Endothelial cell of umbilical vein (primary cell): ENCODE measurements at regions not wholly inside any gene's neighbourhood (a gene's known extent, or its start where the extent isn't known, plus 50 kb on each side); places are given as distances from the start of the nearest gene placed in this dataset.

Experiments used
- BruUV-seq: library from RNA; stranded (reverse); fragments of 400-500 nt; replicated peaks from 2 replicates; lab custom pipeline; 2021; lab: Mats Ljungman, UMichigan
- CTCF ChIA-PET: fragments of 300-600, 350-600 bp; sonication (Branson Sonifier 250); formaldehyde crosslinking; loops from one replicate; lab custom pipeline; 2021; ENCODE audit warnings: antibody characterized with exemption, inconsistent platforms; lab: Charles Lee
- POLR2A ChIA-PET: fragments of 300-600, 350-600 bp; sonication (Branson Sonifier 250); formaldehyde crosslinking; loops from one replicate; lab custom pipeline; 2021; ENCODE audit warnings: antibody characterized with exemption, inconsistent platforms; lab: Charles Lee
- DNase-seq: peaks from one replicate; pipeline ENCODE4 v3.0.0-alpha.2; 2011; ENCODE audit warnings: low read depth, low spot score
- FAIRE-seq: peaks from 2 replicates; lab custom pipeline; 2011; peaks lifted over from hg19 to GRCh38; lab: Jason Lieb, UNC
- H2AFZ ChIP-seq: 2 replicates; pipeline ENCODE4 v1.6.0; 2012; ENCODE audit warnings: low read depth, low read length, control low read depth, inconsistent platforms
- H3K27ac ChIP-seq: 2 replicates; pipeline ENCODE4 v1.5.1; 2011; ENCODE audit warnings: low read depth, mild to moderate bottlenecking, control low read depth, low read length, moderate library complexity; ENCODE audit not compliant: insufficient read depth
- H3K27me3 ChIP-seq, 2 experiments: 2 replicates each; pipeline versions ENCODE4 v1.6.0 to v1.6.1; 2011; ENCODE audit warnings: low read length in 2 of 2, mixed read lengths in 1 of 2; ENCODE audit not compliant: control insufficient read depth in 2 of 2, insufficient read depth in 2 of 2
- H3K36me3 ChIP-seq, 2 experiments: 2 replicates in 1 of 2; 3 replicates in 1 of 2; pipeline ENCODE4 v1.5.1; 2011; ENCODE audit warnings: low read length in 2 of 2, mild to moderate bottlenecking in 1 of 2, moderate library complexity in 1 of 2; ENCODE audit not compliant: control insufficient read depth in 2 of 2, insufficient read depth in 2 of 2; ENCODE audit errors: extremely low read depth in 1 of 2
- H3K4me1 ChIP-seq: 3 replicates; pipeline ENCODE4 v1.5.1; 2011; ENCODE audit warnings: mild to moderate bottlenecking, low read length; ENCODE audit not compliant: control insufficient read depth, insufficient read depth; ENCODE audit errors: extremely low read depth
- H3K4me2 ChIP-seq: 2 replicates; pipeline ENCODE4 v1.6.1; 2011; ENCODE audit warnings: low read length, control low read depth, mixed read lengths; ENCODE audit not compliant: insufficient read depth
- H3K4me3 ChIP-seq, 3 experiments: fragments of 200-600 bp in 1 of 3; sonication (generic), shearing (Covaris generic) in 1 of 3; replicated peaks in 1 of 3; 2 replicates each; pipeline ENCODE4 v1.5.1; 2011 to 2016; ENCODE audit warnings: control low read depth in 3 of 3, low read length in 3 of 3, mild to moderate bottlenecking in 2 of 3, inconsistent platforms in 1 of 3, low read depth in 1 of 3, moderate library complexity in 1 of 3; ENCODE audit not compliant: insufficient read depth in 1 of 3
- H3K79me2 ChIP-seq: 2 replicates; pipeline ENCODE4 v1.6.0; 2012; ENCODE audit warnings: low read length, inconsistent platforms; ENCODE audit not compliant: control insufficient read depth, insufficient read depth
- H3K9ac ChIP-seq: replicated peaks from 2 replicates; pipeline ENCODE3; 2011; ENCODE audit warnings: low read length, control low read depth; ENCODE audit not compliant: insufficient read depth; ENCODE audit errors: extremely low read depth
- H3K9me1 ChIP-seq: replicated peaks from 3 replicates; pipeline ENCODE4 v1.6.0; 2011; ENCODE audit warnings: mild to moderate bottlenecking, low read length; ENCODE audit not compliant: control insufficient read depth, insufficient read depth; ENCODE audit errors: extremely low read depth
- H3K9me3 ChIP-seq: replicated peaks from 2 replicates; pipeline ENCODE4 v1.5.1; 2012; ENCODE audit warnings: low read length, inconsistent platforms; ENCODE audit not compliant: control insufficient read depth, insufficient read depth
- H4K20me1 ChIP-seq: replicated peaks from 2 replicates; pipeline ENCODE3; 2011; ENCODE audit warnings: mild to moderate bottlenecking, low read length; ENCODE audit not compliant: control insufficient read depth, insufficient read depth; ENCODE audit errors: extremely low read depth
- EZH2 ChIP-seq: IDR thresholded peaks from 2 replicates; pipeline ENCODE4 v1.6.1; 2012; ENCODE audit warnings: borderline replicate concordance, low read depth, mild to moderate bottlenecking, moderate library complexity, low read length, inconsistent platforms; ENCODE audit not compliant: severe bottlenecking
- FOS ChIP-seq: IDR thresholded peaks from 2 replicates; pipeline ENCODE4 v1.6.1; 2011; ENCODE audit warnings: mild to moderate bottlenecking, low read length, moderate library complexity, borderline replicate concordance; ENCODE audit not compliant: insufficient read depth
- GATA2 ChIP-seq: IDR thresholded peaks from 2 replicates; pipeline ENCODE4 v1.7.0; 2011; ENCODE audit warnings: low read depth, mild to moderate bottlenecking, moderate library complexity, mixed read lengths, low read length; ENCODE audit not compliant: insufficient read length, insufficient read depth
- JUN ChIP-seq: IDR thresholded peaks from 2 replicates; pipeline ENCODE4 v1.6.1; 2011; ENCODE audit warnings: borderline replicate concordance, low read depth; ENCODE audit not compliant: insufficient read length, insufficient read depth
- MYC ChIP-seq: IDR thresholded peaks from one replicate; pipeline ENCODE4 v1.6.1; 2011; ENCODE audit warnings: mild to moderate bottlenecking, low read depth, low read length
- POLR2AphosphoS5 ChIP-seq: IDR thresholded peaks from 2 replicates; pipeline ENCODE4 v1.6.1; 2012; ENCODE audit warnings: low read depth, mild to moderate bottlenecking, control low read depth, low read length, moderate library complexity; ENCODE audit not compliant: insufficient read depth
- dilution Hi-C: fragments of 300-500 bp; cut with MboI; formaldehyde crosslinking; loops from one replicate; pipeline ENCODE4 v1.15.0; 2019; ENCODE audit warnings: low sequenced_read_pairs; ENCODE audit not compliant: extremely low pct_ligation_motif_present
- intact Hi-C: fragments of 100-400 bp; cut with micrococcal nuclease; formaldehyde crosslinking; loops from one replicate; pipeline ENCODE4 v1.10.0; 2022
- TF ChIP-seq, protein P1 (sequence below), 2 donors: IDR thresholded peaks; 1 replicate in 1 of 2; 2 replicates in 1 of 2; pipeline ENCODE4 v1.5.1; 2011; ENCODE audit warnings: low read length in 2 of 2, mild to moderate bottlenecking in 2 of 2, moderate library complexity in 2 of 2, control low read depth in 1 of 2, inconsistent platforms in 1 of 2, low read depth in 1 of 2; ENCODE audit not compliant: insufficient read depth in 1 of 2; ENCODE audit errors: extremely low read depth in 1 of 2

DNA sequence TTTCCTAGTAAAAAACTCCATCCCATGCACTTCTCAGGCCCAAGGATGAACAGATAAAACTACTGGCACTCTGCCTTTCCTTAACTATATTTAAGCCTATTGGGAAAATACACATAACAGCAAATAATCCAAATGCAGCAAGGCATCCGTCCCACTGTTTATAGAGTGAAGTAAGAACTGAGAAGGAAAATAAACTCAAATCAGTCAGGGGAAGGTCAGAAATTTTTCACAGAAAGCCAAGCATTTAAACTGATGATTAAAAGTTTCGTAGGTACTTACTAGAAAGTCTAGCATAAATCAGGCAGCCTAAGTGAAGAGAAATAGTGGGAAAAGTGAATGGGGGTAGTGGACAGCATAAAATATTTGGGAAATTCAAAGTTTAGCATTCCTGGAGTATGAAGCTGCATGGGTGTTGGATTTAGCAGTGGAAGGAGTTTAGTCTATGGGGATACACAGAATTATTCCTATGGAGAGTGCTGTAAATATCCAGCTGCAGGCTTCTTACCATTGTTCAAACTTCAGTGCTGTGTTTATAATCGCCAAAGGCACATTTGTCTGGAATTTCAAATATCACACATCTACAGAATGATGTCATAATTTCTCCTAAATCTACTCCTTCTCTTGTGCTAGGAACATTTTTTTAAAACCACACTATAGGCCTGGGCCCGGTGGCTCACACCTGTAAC is 1131.0 kb upstream of the GOT2 start:
- Histone ChIP-seq H3K9me3 (no peaks in the 10 kb centered on the region), H3K79me2 (no peaks in the 10 kb centered on the region), H3K4me1 (no peaks in the 10 kb centered on the region), H3K9me1 (no peaks in the 10 kb centered on the region), H2AFZ (no peak overlapping the region), H3K9ac (no peak overlapping the region), H3K4me2 (no peak overlapping the region), H3K27ac (no peak overlapping the region), H3K36me3 (no peaks in the 10 kb centered on the region), H3K4me3 (no peak overlapping the region), H3K27me3 (no peaks in the 10 kb centered on the region), H4K20me1 (no peaks in the 10 kb centered on the region)
- DNase-seq (no peak), FAIRE-seq (no peak)
- TF ChIP-seq EZH2 (no peak), POLR2AphosphoS5 (no peak), FOS (no peak), GATA2 (no peak)
- no TSS peak for BruUV-seq
- ChIA-PET CTCF (no interaction called here), POLR2A (no interaction called here)
- intact Hi-C loops, result no loop called here
- dilution Hi-C loops, result no loop called here

DNA sequence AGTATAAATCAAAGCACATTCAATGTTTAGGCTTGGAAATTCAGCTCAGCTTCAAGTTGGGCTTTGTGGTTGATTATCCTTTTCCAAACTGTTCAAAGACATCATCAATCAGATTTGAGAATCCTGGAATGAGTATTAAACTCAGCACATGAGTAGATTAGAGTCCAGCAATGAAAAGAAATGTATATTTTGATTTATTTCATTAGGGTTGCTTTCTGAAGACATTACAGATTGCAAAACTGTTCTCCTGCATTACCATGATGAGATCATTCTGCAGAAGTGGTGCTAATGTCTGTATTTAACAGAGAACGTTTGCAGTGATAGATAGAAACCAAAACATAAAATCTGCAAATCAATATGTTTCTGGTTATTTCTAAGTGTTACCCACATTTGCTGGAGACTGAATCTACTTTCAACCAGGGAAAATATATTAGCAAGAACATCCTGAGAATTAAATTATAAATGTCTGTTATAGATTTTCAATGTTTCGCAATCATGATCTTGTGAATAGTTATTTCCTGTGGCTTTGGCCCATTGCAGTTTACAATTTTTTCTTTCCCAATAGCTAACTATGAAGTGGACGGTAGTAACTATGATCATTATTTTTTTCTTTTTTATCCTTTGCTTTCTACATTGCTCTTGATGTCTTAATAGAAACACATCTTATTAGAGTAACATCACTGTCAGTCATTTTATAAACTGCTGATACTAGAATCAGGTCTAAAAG is 1125.7 kb upstream of the GOT2 start:
- H3K9ac ChIP-seq, result no peak overlapping the region
- TF ChIP-seq GATA2 (no peak), POLR2AphosphoS5 (no peak), FOS (no peak), MYC (no peak), JUN (no peak)
- TF ChIP-seq, protein P1, sequence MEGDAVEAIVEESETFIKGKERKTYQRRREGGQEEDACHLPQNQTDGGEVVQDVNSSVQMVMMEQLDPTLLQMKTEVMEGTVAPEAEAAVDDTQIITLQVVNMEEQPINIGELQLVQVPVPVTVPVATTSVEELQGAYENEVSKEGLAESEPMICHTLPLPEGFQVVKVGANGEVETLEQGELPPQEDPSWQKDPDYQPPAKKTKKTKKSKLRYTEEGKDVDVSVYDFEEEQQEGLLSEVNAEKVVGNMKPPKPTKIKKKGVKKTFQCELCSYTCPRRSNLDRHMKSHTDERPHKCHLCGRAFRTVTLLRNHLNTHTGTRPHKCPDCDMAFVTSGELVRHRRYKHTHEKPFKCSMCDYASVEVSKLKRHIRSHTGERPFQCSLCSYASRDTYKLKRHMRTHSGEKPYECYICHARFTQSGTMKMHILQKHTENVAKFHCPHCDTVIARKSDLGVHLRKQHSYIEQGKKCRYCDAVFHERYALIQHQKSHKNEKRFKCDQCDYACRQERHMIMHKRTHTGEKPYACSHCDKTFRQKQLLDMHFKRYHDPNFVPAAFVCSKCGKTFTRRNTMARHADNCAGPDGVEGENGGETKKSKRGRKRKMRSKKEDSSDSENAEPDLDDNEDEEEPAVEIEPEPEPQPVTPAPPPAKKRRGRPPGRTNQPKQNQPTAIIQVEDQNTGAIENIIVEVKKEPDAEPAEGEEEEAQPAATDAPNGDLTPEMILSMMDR (IDR thresholded peaks at IDR 0.05; ENCODE audit: extremely low read depth in 1 of 2, insufficient read depth in 1 of 2, low read depth in 1 of 2, low read length in 2 of 2), result no peak
- no TSS peak for BruUV-seq
- no peaks in the 10 kb centered on the region for H3K27me3 ChIP-seq
- H4K20me1 ChIP-seq, result no peaks in the 10 kb centered on the region
- H3K9me3 ChIP-seq, result no peaks in the 10 kb centered on the region
- H3K9me1 ChIP-seq, result no peaks in the 10 kb centered on the region
- DNase-seq (no peak), FAIRE-seq (no peak)
- H3K27ac ChIP-seq, result no peak overlapping the region
- no peak overlapping the region for H3K4me3 ChIP-seq
- ChIA-PET POLR2A (no interaction called here), CTCF (no interaction called here)
- intact Hi-C loops (no loop called here), dilution Hi-C loops (no loop called here)
- no peak overlapping the region for H3K4me2 ChIP-seq
- H3K4me1 ChIP-seq, result no peaks in the 10 kb centered on the region
- no peaks in the 10 kb centered on the region for H3K79me2 ChIP-seq
- H2AFZ ChIP-seq, result no peak overlapping the region
- no peaks in the 10 kb centered on the region for H3K36me3 ChIP-seq
